ENCODE measurements at regions not wholly inside any gene's neighbourhood (a gene's known extent, or its start where the extent isn't known, plus 50 kb on each side); places are given as distances from the start of the nearest gene placed in this dataset.

DNA sequence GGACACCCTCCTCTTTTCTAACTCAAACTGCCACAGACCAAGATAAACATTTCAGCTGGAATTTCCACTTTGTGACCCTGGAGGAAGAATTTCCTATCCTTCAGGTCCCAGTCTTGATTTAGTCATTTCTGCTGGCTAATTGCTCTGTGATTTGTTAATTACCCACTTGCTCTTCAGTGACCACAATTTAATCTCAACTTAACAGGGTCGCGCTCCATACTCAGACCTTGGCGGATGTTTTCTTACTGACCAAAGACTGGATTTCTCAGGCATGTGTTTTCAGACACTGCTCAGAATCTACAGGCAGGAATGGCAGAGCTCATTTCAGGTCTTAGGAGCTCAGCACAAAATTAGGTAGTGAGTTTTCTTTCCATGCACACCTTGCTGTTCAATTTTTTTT is 188.9 kb downstream of the ASMT start:
- H2AK5ac ChIP-seq (ENCODE audit: low read depth, low read length) = no peak overlapping the region
- no peak overlapping the region for H3K4ac ChIP-seq (replicated peaks; ENCODE audit: insufficient read length, low read depth, low read length)
- no peaks in the 10 kb centered on the region for H3K79me1 ChIP-seq (ENCODE audit: low read depth, low read length)
- no peak overlapping the region for H4K91ac ChIP-seq (replicated peaks; ENCODE audit: insufficient read length, low read length)
- H3K9ac ChIP-seq (replicated peaks in 1 of 4; ENCODE audit: extremely low read depth in 1 of 4, low read depth in 3 of 4, low read length in 3 of 4) = no peak overlapping the region
- no peak overlapping the region for H2AFZ ChIP-seq (ENCODE audit: low read length)
- H3K4me3 ChIP-seq (ENCODE audit: extremely low read depth in 1 of 4, insufficient read depth in 2 of 4, low read depth in 3 of 4, low read length in 4 of 4) = no peak overlapping the region
- no peaks in the 10 kb centered on the region for H3K9me3 ChIP-seq (ENCODE audit: insufficient read depth in 2 of 2, low read depth in 1 of 2, low read length in 1 of 2)
- H3K27ac ChIP-seq (ENCODE audit: low read depth, low read length) = no peak overlapping the region
- no peak overlapping the region for H3K56ac ChIP-seq (replicated peaks; ENCODE audit: insufficient read length, low read depth, low read length)
- H3K27me3 ChIP-seq (replicated peaks in 1 of 4; ENCODE audit: control insufficient read depth in 3 of 4, extremely low read depth in 1 of 4, insufficient read depth in 3 of 4, low read length in 3 of 4) = no peaks in the 10 kb centered on the region
- POLR2A ChIA-PET (ENCODE audit: partially characterized antibody) = no interaction called here
- no peak overlapping the region for H3K18ac ChIP-seq (ENCODE audit: extremely low read depth, low read length)
- no peak overlapping the region for H3K14ac ChIP-seq (ENCODE audit: insufficient read length)
- H3K4me2 ChIP-seq (ENCODE audit: insufficient read depth in 1 of 2, low read depth in 2 of 2, low read length in 2 of 2) = no peak overlapping the region
- H2BK120ac ChIP-seq (replicated peaks; ENCODE audit: low read depth, low read length) = no peak overlapping the region
- H3K79me2 ChIP-seq (ENCODE audit: control insufficient read depth in 1 of 2, insufficient read depth in 2 of 2, low read length in 2 of 2) = no peaks in the 10 kb centered on the region
- no peak overlapping the region for H2BK12ac ChIP-seq (ENCODE audit: low read depth, low read length)
- H4K5ac ChIP-seq (ENCODE audit: insufficient read length, low read depth, low read length) = no peak overlapping the region
- no peak for DNase-seq (ENCODE audit: low read depth in 1 of 2, low spot score in 2 of 2)
- H2BK15ac ChIP-seq (ENCODE audit: low read length) = no peak overlapping the region
- 84% methylated on average over 3 of the region's 3 CpGs; no CpG with 5 or more reads in 1 of the 2 experiments for WGBS, 2 experiments (ENCODE audit: extremely low coverage in 1 of 2, insufficient coverage in 1 of 2, insufficient read length in 1 of 2, insufficient replicate concordance in 2 of 2, low coverage in 1 of 2, low lambda C conversion rate in 2 of 2, missing lambda C conversion rate in 1 of 2)
- H3K36me3 ChIP-seq (ENCODE audit: control insufficient read depth in 2 of 4, insufficient read depth in 4 of 4, low read length in 3 of 4) = no peaks in the 10 kb centered on the region
- peaks cover 0 to 2% (median 1%) of the 10 kb centered on the region in 4 experiments; a peak in 2 of 7 replicates for H3K4me1 ChIP-seq (replicated peaks in 1 of 4; ENCODE audit: control insufficient read depth in 3 of 4, insufficient read depth in 4 of 4, low read length in 3 of 4)
- no peak for FAIRE-seq
- no peak overlapping the region for H4K8ac ChIP-seq (ENCODE audit: extremely low read depth, insufficient read depth, low read length)
- H2BK20ac ChIP-seq (ENCODE audit: low read length) = no peak overlapping the region
- H2BK5ac ChIP-seq (ENCODE audit: low read depth, low read length) = no peak overlapping the region
- H3K23ac ChIP-seq (ENCODE audit: insufficient read length) = no peak overlapping the region
- CTCF ChIA-PET (ENCODE audit: partially characterized antibody) = no interaction called here
- no peaks in the 10 kb centered on the region; the same call in 1 of the 2 replicates for H3K23me2 ChIP-seq (ENCODE audit: low read depth, low read length)
- H4K20me1 ChIP-seq (replicated peaks in 1 of 2; ENCODE audit: control insufficient read depth in 1 of 2, insufficient read depth in 2 of 2, low read length in 2 of 2) = no peaks in the 10 kb centered on the region
- TF ChIP-seq SP4 (IDR thresholded peaks at IDR 0.05; ENCODE audit: low read length) = no peak
- no peak for TF ChIP-seq PHF8 (conservative IDR thresholded peaks at IDR 0.05; ENCODE audit: low read depth, low read length)
- no peak for TF ChIP-seq RAD21 (IDR thresholded peaks at IDR 0.05 in 1 of 2, conservative IDR thresholded peaks at IDR 0.05 in 1 of 2; ENCODE audit: low read depth in 2 of 2, low read length in 2 of 2)

Data from H1 (cell line).